Endothelial cell of umbilical vein (primary cell): ENCODE measurements at regions not wholly inside any gene's neighbourhood (a gene's known extent, or its start where the extent isn't known, plus 50 kb on each side); places are given as distances from the start of the nearest gene placed in this dataset.

Experiments
- BruUV-seq: library from RNA; stranded (reverse); fragments of 400-500 nt; replicated peaks from 2 replicates; lab custom pipeline; 2021; lab: Mats Ljungman, UMichigan
- CTCF ChIA-PET: fragments of 300-600, 350-600 bp; sonication (Branson Sonifier 250); formaldehyde crosslinking; loops from one replicate; lab custom pipeline; 2021; ENCODE audit warnings: antibody characterized with exemption, inconsistent platforms; lab: Charles Lee
- POLR2A ChIA-PET: fragments of 300-600, 350-600 bp; sonication (Branson Sonifier 250); formaldehyde crosslinking; loops from one replicate; lab custom pipeline; 2021; ENCODE audit warnings: antibody characterized with exemption, inconsistent platforms; lab: Charles Lee
- DNase-seq: peaks from one replicate; pipeline ENCODE4 v3.0.0-alpha.2; 2011; ENCODE audit warnings: low read depth, low spot score
- FAIRE-seq: peaks from 2 replicates; lab custom pipeline; 2011; peaks lifted over from hg19 to GRCh38; lab: Jason Lieb, UNC
- H2AFZ ChIP-seq: 2 replicates; pipeline ENCODE4 v1.6.0; 2012; ENCODE audit warnings: low read depth, low read length, control low read depth, inconsistent platforms
- H3K27ac ChIP-seq: 2 replicates; pipeline ENCODE4 v1.5.1; 2011; ENCODE audit warnings: low read depth, mild to moderate bottlenecking, control low read depth, low read length, moderate library complexity; ENCODE audit not compliant: insufficient read depth
- H3K27me3 ChIP-seq, 2 experiments: 2 replicates each; pipeline versions ENCODE4 v1.6.0 to v1.6.1; 2011; ENCODE audit warnings: low read length in 2 of 2, mixed read lengths in 1 of 2; ENCODE audit not compliant: control insufficient read depth in 2 of 2, insufficient read depth in 2 of 2
- H3K36me3 ChIP-seq, 2 experiments: 2 replicates in 1 of 2; 3 replicates in 1 of 2; pipeline ENCODE4 v1.5.1; 2011; ENCODE audit warnings: low read length in 2 of 2, mild to moderate bottlenecking in 1 of 2, moderate library complexity in 1 of 2; ENCODE audit not compliant: control insufficient read depth in 2 of 2, insufficient read depth in 2 of 2; ENCODE audit errors: extremely low read depth in 1 of 2
- H3K4me1 ChIP-seq: 3 replicates; pipeline ENCODE4 v1.5.1; 2011; ENCODE audit warnings: mild to moderate bottlenecking, low read length; ENCODE audit not compliant: control insufficient read depth, insufficient read depth; ENCODE audit errors: extremely low read depth
- H3K4me2 ChIP-seq: 2 replicates; pipeline ENCODE4 v1.6.1; 2011; ENCODE audit warnings: low read length, control low read depth, mixed read lengths; ENCODE audit not compliant: insufficient read depth
- H3K4me3 ChIP-seq, 3 experiments: fragments of 200-600 bp in 1 of 3; sonication (generic), shearing (Covaris generic) in 1 of 3; replicated peaks in 1 of 3; 2 replicates each; pipeline ENCODE4 v1.5.1; 2011 to 2016; ENCODE audit warnings: control low read depth in 3 of 3, low read length in 3 of 3, mild to moderate bottlenecking in 2 of 3, inconsistent platforms in 1 of 3, low read depth in 1 of 3, moderate library complexity in 1 of 3; ENCODE audit not compliant: insufficient read depth in 1 of 3
- H3K79me2 ChIP-seq: 2 replicates; pipeline ENCODE4 v1.6.0; 2012; ENCODE audit warnings: low read length, inconsistent platforms; ENCODE audit not compliant: control insufficient read depth, insufficient read depth
- H3K9ac ChIP-seq: replicated peaks from 2 replicates; pipeline ENCODE3; 2011; ENCODE audit warnings: low read length, control low read depth; ENCODE audit not compliant: insufficient read depth; ENCODE audit errors: extremely low read depth
- H3K9me1 ChIP-seq: replicated peaks from 3 replicates; pipeline ENCODE4 v1.6.0; 2011; ENCODE audit warnings: mild to moderate bottlenecking, low read length; ENCODE audit not compliant: control insufficient read depth, insufficient read depth; ENCODE audit errors: extremely low read depth
- H3K9me3 ChIP-seq: replicated peaks from 2 replicates; pipeline ENCODE4 v1.5.1; 2012; ENCODE audit warnings: low read length, inconsistent platforms; ENCODE audit not compliant: control insufficient read depth, insufficient read depth
- H4K20me1 ChIP-seq: replicated peaks from 2 replicates; pipeline ENCODE3; 2011; ENCODE audit warnings: mild to moderate bottlenecking, low read length; ENCODE audit not compliant: control insufficient read depth, insufficient read depth; ENCODE audit errors: extremely low read depth
- CTCF ChIP-seq, 2 donors: IDR thresholded peaks; 1 replicate in 1 of 2; 2 replicates in 1 of 2; pipeline ENCODE4 v1.5.1; 2011; ENCODE audit warnings: low read length in 2 of 2, mild to moderate bottlenecking in 2 of 2, moderate library complexity in 2 of 2, control low read depth in 1 of 2, inconsistent platforms in 1 of 2, low read depth in 1 of 2; ENCODE audit not compliant: insufficient read depth in 1 of 2; ENCODE audit errors: extremely low read depth in 1 of 2
- EZH2 ChIP-seq: IDR thresholded peaks from 2 replicates; pipeline ENCODE4 v1.6.1; 2012; ENCODE audit warnings: borderline replicate concordance, low read depth, mild to moderate bottlenecking, moderate library complexity, low read length, inconsistent platforms; ENCODE audit not compliant: severe bottlenecking
- FOS ChIP-seq: IDR thresholded peaks from 2 replicates; pipeline ENCODE4 v1.6.1; 2011; ENCODE audit warnings: mild to moderate bottlenecking, low read length, moderate library complexity, borderline replicate concordance; ENCODE audit not compliant: insufficient read depth
- MYC ChIP-seq: IDR thresholded peaks from one replicate; pipeline ENCODE4 v1.6.1; 2011; ENCODE audit warnings: mild to moderate bottlenecking, low read depth, low read length
- POLR2A ChIP-seq: IDR thresholded peaks from 2 replicates; pipeline ENCODE4 v1.6.1; 2012; ENCODE audit warnings: low read depth, mild to moderate bottlenecking, control low read depth, low read length
- dilution Hi-C: fragments of 300-500 bp; cut with MboI; formaldehyde crosslinking; loops from one replicate; pipeline ENCODE4 v1.15.0; 2019; ENCODE audit warnings: low sequenced_read_pairs; ENCODE audit not compliant: extremely low pct_ligation_motif_present
- intact Hi-C: fragments of 100-400 bp; cut with micrococcal nuclease; formaldehyde crosslinking; loops from one replicate; pipeline ENCODE4 v1.10.0; 2022

GRCh38 chr4:11072463-11072862 is 356.2 kb downstream of the HS3ST1 start:
- Histone ChIP-seq H3K79me2 (no peaks in the 10 kb centered on the region), H3K4me3 (no peak overlapping the region), H3K27me3 (no peaks in the 10 kb centered on the region), H3K9me1 (no peaks in the 10 kb centered on the region), H3K9me3 (no peaks in the 10 kb centered on the region), H3K27ac (no peak overlapping the region), H3K36me3 (no peaks in the 10 kb centered on the region), H4K20me1 (no peaks in the 10 kb centered on the region), H2AFZ (no peak overlapping the region), H3K9ac (no peak overlapping the region), H3K4me2 (no peak overlapping the region), H3K4me1 (no peaks in the 10 kb centered on the region)
- intact Hi-C loops: no loop called here
- dilution Hi-C loops: no loop called here
- ChIA-PET POLR2A (no interaction called here), CTCF (no interaction called here)
- BruUV-seq: no TSS peak
- DNase-seq: no peak
- no peak for FAIRE-seq
- no peak for TF ChIP-seq FOS
- TF ChIP-seq CTCF (IDR thresholded peaks at IDR 0.05; ENCODE audit: extremely low read depth in 1 of 2, insufficient read depth in 1 of 2, low read depth in 1 of 2, low read length in 2 of 2): no peak
- TF ChIP-seq POLR2A: no peak

- no peaks in the 10 kb centered on the region for H4K20me1 ChIP-seq
- intact Hi-C loops: no loop called here
- H2AFZ ChIP-seq: no peak overlapping the region
- no peak overlapping the region for H3K4me2 ChIP-seq
- no peak for TF ChIP-seq EZH2
- no peak for TF ChIP-seq POLR2A
- TF ChIP-seq CTCF (IDR thresholded peaks at IDR 0.05; ENCODE audit: extremely low read depth in 1 of 2, insufficient read depth in 1 of 2, low read depth in 1 of 2, low read length in 2 of 2): no peak
- TF ChIP-seq MYC: no peak
- no peaks in the 10 kb centered on the region for H3K9me1 ChIP-seq
- no peaks in the 10 kb centered on the region for H3K4me1 ChIP-seq
- no peaks in the 10 kb centered on the region for H3K27me3 ChIP-seq
- H3K27ac ChIP-seq: no peak overlapping the region
- no peak for FAIRE-seq
- ChIA-PET CTCF (no interaction called here), POLR2A (no interaction called here)
- no peaks in the 10 kb centered on the region for H3K79me2 ChIP-seq
- H3K9ac ChIP-seq: no peak overlapping the region
- DNase-seq: no peak
- H3K36me3 ChIP-seq: no peaks in the 10 kb centered on the region
- no peaks in the 10 kb centered on the region for H3K9me3 ChIP-seq
- no TSS peak for BruUV-seq
- dilution Hi-C loops: no loop called here
- H3K4me3 ChIP-seq: no peak overlapping the region
These were observed 357.9 kb downstream of the HS3ST1 start for GRCh38 chr4:11070813-11071212.
